ENCODE measurements at regions not wholly inside any gene's neighbourhood (a gene's known extent, or its start where the extent isn't known, plus 50 kb on each side); places are given as distances from the start of the nearest gene placed in this dataset.

GRCh38 chr10:75332081-75332480 lies 69.5 kb downstream of the ZNF503 start (continued):
- no peak for TF ChIP-seq CHD7 (IDR thresholded peaks at IDR 0.05; ENCODE audit: insufficient replicate concordance, low read length)
- no peak for TF ChIP-seq PHF8 (conservative IDR thresholded peaks at IDR 0.05; ENCODE audit: low read depth, low read length)
- no peak for TF ChIP-seq RNF2 (IDR thresholded peaks at IDR 0.05; ENCODE audit: borderline replicate concordance, low read depth, low read length, missing control alignments, poor library complexity, severe bottlenecking)
- no peak for TF ChIP-seq POLR2A (IDR thresholded peaks at IDR 0.05; ENCODE audit: control extremely low read depth in 1 of 2, low read depth in 2 of 2, low read length in 2 of 2)
- TF ChIP-seq FOSL1 (IDR thresholded peaks at IDR 0.05; ENCODE audit: insufficient read depth, low read depth, low read length), result no peak
